Esophagus muscularis mucosa (tissue), 4 donors: ENCODE measurements at regions not wholly inside any gene's neighbourhood (a gene's known extent, or its start where the extent isn't known, plus 50 kb on each side); places are given as distances from the start of the nearest gene placed in this dataset.

Source experiments
- CTCF ChIP-seq, 3 experiments: fragments of 200-600 bp in 2 of 3; fragments of 450-650 bp in 1 of 3; sonication (generic) in 2 of 3; IDR thresholded peaks; one replicate each; pipeline ENCODE4 v1.5.1; 2017 to 2019; ENCODE audit warnings: antibody characterized with exemption in 3 of 3, mild to moderate bottlenecking in 2 of 3, moderate library complexity in 1 of 3
- EP300 ChIP-seq: sonication (generic); formaldehyde crosslinking; IDR thresholded peaks from one replicate; pipeline ENCODE4 v1.6.1; 2017; ENCODE audit warnings: antibody characterized with exemption
- POLR2A ChIP-seq: fragments of 450-650 bp; IDR thresholded peaks from one replicate; pipeline ENCODE4 v1.6.1; 2017; ENCODE audit warnings: antibody characterized with exemption, moderate library complexity, mild to moderate bottlenecking, low read depth
- POLR2AphosphoS5 ChIP-seq, 2 donors: sonication (generic); formaldehyde crosslinking; IDR thresholded peaks; one replicate each; pipeline ENCODE4 v1.6.1; 2017; ENCODE audit warnings: antibody characterized with exemption in 2 of 2

GRCh38 chr10:64558094-64558835, 1037.1 kb downstream of the REEP3 start:
- no peak for TF ChIP-seq POLR2A
- no peak for TF ChIP-seq CTCF (IDR thresholded peaks at IDR 0.05)
- no peak for TF ChIP-seq POLR2AphosphoS5 (IDR thresholded peaks at IDR 0.05)
- TF ChIP-seq EP300: no peak
